ENCODE measurements at regions not wholly inside any gene's neighbourhood (a gene's known extent, or its start where the extent isn't known, plus 50 kb on each side); places are given as distances from the start of the nearest gene placed in this dataset.

- Histone ChIP-seq H3K4me3 (no peak overlapping the region), H3K4me1 (ENCODE audit: low read depth) (peaks cover under 1% of the 10 kb centered on the region), H3K36me3 (ENCODE audit: low read depth) (no peaks in the 10 kb centered on the region), H3K9me3 (no peaks in the 10 kb centered on the region)
- TF ChIP-seq CTCF (IDR thresholded peaks at IDR 0.05) = no peak
- intact Hi-C loops (cut with DNase I, micrococcal nuclease) = no loop called here
- DNase-seq (no peak), ATAC-seq (no peak)
Observed at GRCh38 chr2:181376999-181377398, 80.2 kb upstream of the ITGA4 start.

GRCh38 chr2:181378491-181378890 lies 78.7 kb upstream of the ITGA4 start:
- no peak for ATAC-seq
- H3K4me3 ChIP-seq = no peak overlapping the region
- no peaks in the 10 kb centered on the region for H3K9me3 ChIP-seq
- TF ChIP-seq CTCF (IDR thresholded peaks at IDR 0.05) = no peak
- intact Hi-C loops (cut with DNase I, micrococcal nuclease) = no loop called here
- H3K4me1 ChIP-seq (ENCODE audit: low read depth) = no peaks in the 10 kb centered on the region
- no peak for DNase-seq
- H3K36me3 ChIP-seq (ENCODE audit: low read depth) = no peaks in the 10 kb centered on the region

- TF ChIP-seq CTCF (IDR thresholded peaks at IDR 0.05) = no peak
- DNase-seq (no peak), ATAC-seq (no peak)
- H3K4me1 ChIP-seq (ENCODE audit: low read depth) = no peaks in the 10 kb centered on the region
- H3K36me3 ChIP-seq (ENCODE audit: low read depth) = no peaks in the 10 kb centered on the region
- intact Hi-C loops (cut with DNase I, micrococcal nuclease) = no loop called here
- no peak overlapping the region for H3K4me3 ChIP-seq
- H3K9me3 ChIP-seq = no peaks in the 10 kb centered on the region
Observed at GRCh38 chr2:181380581-181380980, 76.6 kb upstream of the ITGA4 start.

GRCh38 chr2:181384923-181385322 lies 72.3 kb upstream of the ITGA4 start:
- Histone ChIP-seq H3K4me1 (ENCODE audit: low read depth) (no peaks in the 10 kb centered on the region), H3K36me3 (ENCODE audit: low read depth) (no peaks in the 10 kb centered on the region), H3K4me3 (no peak overlapping the region), H3K9me3 (no peaks in the 10 kb centered on the region)
- TF ChIP-seq CTCF (IDR thresholded peaks at IDR 0.05) = no peak
- DNase-seq (no peak), ATAC-seq (no peak)
- intact Hi-C loops (cut with DNase I, micrococcal nuclease) = no loop called here

GRCh38 chr2:181389524-181389923 lies 67.7 kb upstream of the ITGA4 start:
- no peaks in the 10 kb centered on the region for H3K36me3 ChIP-seq (ENCODE audit: low read depth)
- intact Hi-C loops (cut with DNase I, micrococcal nuclease) = no loop called here
- no peaks in the 10 kb centered on the region for H3K9me3 ChIP-seq
- no peak for DNase-seq
- no peak overlapping the region for H3K4me3 ChIP-seq
- no peaks in the 10 kb centered on the region for H3K4me1 ChIP-seq (ENCODE audit: low read depth)
- no peak for ATAC-seq
- TF ChIP-seq CTCF (IDR thresholded peaks at IDR 0.05) = no peak

- no peaks in the 10 kb centered on the region for H3K36me3 ChIP-seq (ENCODE audit: low read depth)
- H3K4me1 ChIP-seq (ENCODE audit: low read depth) = no peaks in the 10 kb centered on the region
- no peak for TF ChIP-seq CTCF (IDR thresholded peaks at IDR 0.05)
- peak; percentile 67 for ATAC-seq
- H3K4me3 ChIP-seq = no peak overlapping the region
- intact Hi-C loops (cut with DNase I, micrococcal nuclease) = no loop called here
- no peak for DNase-seq
- no peaks in the 10 kb centered on the region for H3K9me3 ChIP-seq
Observed at GRCh38 chr2:181393472-181393871, 63.7 kb upstream of the ITGA4 start.

Data from mucosa of descending colon (tissue), 3 donors.